MM.1S (cell line): ENCODE measurements at regions not wholly inside any gene's neighbourhood (a gene's known extent, or its start where the extent isn't known, plus 50 kb on each side); places are given as distances from the start of the nearest gene placed in this dataset.

Source experiments
- DNase-seq: peaks from one replicate; pipeline ENCODE4 v3.0.0-alpha.2; 2015
- H2AFZ ChIP-seq: fragments of 300-600 bp; sonication (generic); 2 replicates; pipeline ENCODE4 v1.6.0; 2016; ENCODE audit warnings: antibody characterized with exemption, low read length
- H3F3A ChIP-seq: fragments of 300-600 bp; sonication (generic); 2 replicates; pipeline ENCODE4 v1.6.1; 2016; ENCODE audit warnings: mild to moderate bottlenecking, antibody characterized with exemption, low read length, moderate library complexity, mixed read lengths; ENCODE audit not compliant: insufficient read depth
- H3K27ac ChIP-seq: fragments of 300-600 bp; sonication (generic); 2 replicates; pipeline ENCODE4 v1.5.1; 2016; ENCODE audit warnings: mild to moderate bottlenecking, low read length
- H3K27me3 ChIP-seq: fragments of 300-600 bp; sonication (generic); replicated peaks from 2 replicates; pipeline ENCODE4 v1.6.0; 2016; ENCODE audit warnings: low read length; ENCODE audit not compliant: insufficient read depth
- H3K36me3 ChIP-seq: fragments of 300-600 bp; sonication (generic); replicated peaks from 2 replicates; pipeline ENCODE4 v1.6.1; 2016; ENCODE audit warnings: mild to moderate bottlenecking, low read length, mixed read lengths; ENCODE audit not compliant: insufficient read depth
- H3K4me1 ChIP-seq: fragments of 300-600 bp; sonication (generic); 2 replicates; pipeline ENCODE4 v1.6.1; 2016; ENCODE audit warnings: low read length, mixed read lengths
- H3K4me2 ChIP-seq: fragments of 300-600 bp; sonication (generic); 2 replicates; pipeline ENCODE4 v1.6.0; 2016; ENCODE audit warnings: low read depth, low read length
- H3K4me3 ChIP-seq: fragments of 300-600 bp; sonication (generic); 2 replicates; pipeline ENCODE4 v1.5.1; 2016; ENCODE audit warnings: low read length, mixed read lengths
- H3K79me2 ChIP-seq: fragments of 300-600 bp; sonication (generic); 2 replicates; pipeline ENCODE4 v1.6.1; 2016; ENCODE audit warnings: mixed run types, low read length, mixed read lengths
- H3K9ac ChIP-seq: fragments of 300-600 bp; sonication (generic); 2 replicates; pipeline ENCODE4 v1.6.1; 2016; ENCODE audit warnings: low read length, mixed read lengths
- H3K9me2 ChIP-seq: fragments of 300-600 bp; sonication (generic); replicated peaks from 2 replicates; pipeline ENCODE4 v1.6.1; 2016; ENCODE audit warnings: mild to moderate bottlenecking, low read length, mixed read lengths; ENCODE audit not compliant: insufficient read depth
- H3K9me3 ChIP-seq: fragments of 300-600 bp; sonication (generic); replicated peaks from 2 replicates; pipeline ENCODE4 v1.6.1; 2016; ENCODE audit warnings: mild to moderate bottlenecking, low read length, mixed read lengths; ENCODE audit not compliant: insufficient read depth
- H4K20me1 ChIP-seq: fragments of 300-600 bp; sonication (generic); 2 replicates; pipeline ENCODE4 v1.6.1; 2016; ENCODE audit warnings: mild to moderate bottlenecking, low read length, moderate library complexity, mixed read lengths; ENCODE audit not compliant: insufficient read depth
- CTCF ChIP-seq: fragments of 300-600 bp; sonication (generic); IDR thresholded peaks from 2 replicates; pipeline ENCODE4 v1.5.1; 2016; ENCODE audit warnings: antibody characterized with exemption, low read length, mixed read lengths
- EZH2 ChIP-seq: fragments of 300-600 bp; sonication (generic); optimal IDR thresholded peaks from 2 replicates; pipeline ENCODE3; 2017; ENCODE audit warnings: low read depth, mild to moderate bottlenecking, antibody characterized with exemption, low read length, mixed read lengths
- EZH2phosphoT487 ChIP-seq: fragments of 300-600 bp; sonication (generic); IDR thresholded peaks from 2 replicates; pipeline ENCODE4 v1.6.1; 2018; ENCODE audit warnings: antibody characterized with exemption, low read length

GRCh38 chr15:35743321-35743720, 197.4 kb upstream of the DPH6 start:
- no peaks in the 10 kb centered on the region for H3K36me3 ChIP-seq
- TF ChIP-seq EZH2phosphoT487 (no peak), CTCF (no peak), EZH2 (no peak)
- 0 out of 2 replicates have a peak, but pooled peaks cover 4% of the 10 kb centered on the region for H3K4me1 ChIP-seq

GRCh38 chr15:35746121-35746520, 200.2 kb upstream of the DPH6 start:
- H2AFZ ChIP-seq: no peak overlapping the region
- no peaks in the 10 kb centered on the region for H3K79me2 ChIP-seq
- H3K27ac ChIP-seq: no peak overlapping the region
- H3K9ac ChIP-seq: no peak overlapping the region
- TF ChIP-seq EZH2: no peak
- no peaks in the 10 kb centered on the region for H3K36me3 ChIP-seq
- H3F3A ChIP-seq: no peaks in the 10 kb centered on the region
- no peaks in the 10 kb centered on the region for H4K20me1 ChIP-seq
- H3K9me2 ChIP-seq: no peaks in the 10 kb centered on the region
- H3K4me3 ChIP-seq: no peak overlapping the region
- 0 out of 2 replicates have a peak, but pooled peaks cover 4% of the 10 kb centered on the region for H3K4me1 ChIP-seq
- no peak overlapping the region for H3K4me2 ChIP-seq
- no peaks in the 10 kb centered on the region for H3K27me3 ChIP-seq
- DNase-seq: no peak
- H3K9me3 ChIP-seq: no peaks in the 10 kb centered on the region

More at GRCh38 chr15:35743321-35743720, 197.4 kb upstream of the DPH6 start:
- Histone ChIP-seq H3F3A (no peaks in the 10 kb centered on the region), H3K4me3 (no peak overlapping the region), H3K27ac (no peak overlapping the region), H4K20me1 (no peaks in the 10 kb centered on the region), H3K27me3 (no peaks in the 10 kb centered on the region), H3K4me2 (no peak overlapping the region), H3K9ac (no peak overlapping the region), H3K79me2 (no peaks in the 10 kb centered on the region), H3K9me3 (no peaks in the 10 kb centered on the region), H2AFZ (no peak overlapping the region), H3K9me2 (no peaks in the 10 kb centered on the region)
- no peak for DNase-seq

GRCh38 chr15:35748105-35748504, 202.1 kb upstream of the DPH6 start:
- H3K27ac ChIP-seq: no peak overlapping the region
- H3K27me3 ChIP-seq: no peaks in the 10 kb centered on the region
- no peaks in the 10 kb centered on the region for H3K36me3 ChIP-seq
- no peaks in the 10 kb centered on the region for H3F3A ChIP-seq
- H3K4me3 ChIP-seq: no peak overlapping the region
- no peaks in the 10 kb centered on the region for H3K4me1 ChIP-seq
- H2AFZ ChIP-seq: no peak overlapping the region
- no peaks in the 10 kb centered on the region for H3K9me3 ChIP-seq
- H3K4me2 ChIP-seq: no peak overlapping the region
- no peaks in the 10 kb centered on the region for H3K79me2 ChIP-seq
- H4K20me1 ChIP-seq: no peaks in the 10 kb centered on the region
- TF ChIP-seq EZH2: no peak
- TF ChIP-seq EZH2phosphoT487: no peak
- no peak for TF ChIP-seq CTCF
- no peaks in the 10 kb centered on the region for H3K9me2 ChIP-seq
- no peak for DNase-seq
- H3K9ac ChIP-seq: no peak overlapping the region

- TF ChIP-seq EZH2phosphoT487 (no peak), CTCF (no peak), EZH2 (no peak)
- Histone ChIP-seq H3K27me3 (no peaks in the 10 kb centered on the region), H3K27ac (no peak overlapping the region), H3K4me3 (no peak overlapping the region), H3K79me2 (no peaks in the 10 kb centered on the region), H3K9me2 (no peaks in the 10 kb centered on the region), H3K4me1 (no peaks in the 10 kb centered on the region), H3F3A (no peaks in the 10 kb centered on the region), H3K9me3 (no peaks in the 10 kb centered on the region), H3K4me2 (no peak overlapping the region), H4K20me1 (no peaks in the 10 kb centered on the region), H3K9ac (no peak overlapping the region), H3K36me3 (no peaks in the 10 kb centered on the region), H2AFZ (no peak overlapping the region)
- no peak for DNase-seq
Observed at GRCh38 chr15:35750051-35750450, 204.1 kb upstream of the DPH6 start.
